SK-N-MC (cell line): ENCODE measurements at regions not wholly inside any gene's neighbourhood (a gene's known extent, or its start where the extent isn't known, plus 50 kb on each side); places are given as distances from the start of the nearest gene placed in this dataset.

Experiments used
- EZH2 ChIP-seq: fragments of 200-600 bp; sonication (generic); IDR thresholded peaks from one replicate; pipeline ENCODE4 v1.6.1; 2017; ENCODE audit warnings: antibody characterized with exemption
- POLR2AphosphoS5 ChIP-seq: IDR thresholded peaks from 2 replicates; pipeline ENCODE4 v1.6.1; 2012; ENCODE audit warnings: mild to moderate bottlenecking, low read depth, low read length, borderline replicate concordance

- TF ChIP-seq EZH2, result no peak
- TF ChIP-seq POLR2AphosphoS5, result no peak
Observed at GRCh38 chr10:129279446-129280154, 187.4 kb upstream of the MGMT start.
